ENCODE measurements at regions not wholly inside any gene's neighbourhood (a gene's known extent, or its start where the extent isn't known, plus 50 kb on each side); places are given as distances from the start of the nearest gene placed in this dataset.

GRCh38 chr13:82096256-82096655 is 1755.3 kb upstream of the SPRY2 start:
- CTCF ChIA-PET: interaction anchor here (0.7 kb wide), 1 partner anchor 54 kb away, joined by 3 read pairs; no protein-coding TSS in a partner anchor

More at GRCh38 chr13:82096256-82096655, 1755.3 kb upstream of the SPRY2 start:
- ChIA-PET SMC1A (ENCODE audit: uncharacterized antibody, unreplicated experiment) (no interaction called here), POLR2A (no interaction called here), RAD21 (ENCODE audit: unreplicated experiment) (no interaction called here)
- no peaks in the 10 kb centered on the region for H3K79me2 ChIP-seq (ENCODE audit: control insufficient read depth, insufficient read depth, low read length)
- no TSS peak for BruUV-seq (replicated peaks)
- intact Hi-C loops (cut with micrococcal nuclease; ENCODE audit: unreplicated experiment) (no loop called here), in situ Hi-C loops (cut with MboI) (no loop called here)
- no peaks in the 10 kb centered on the region for H3K36me3 ChIP-seq (ENCODE audit: control insufficient read depth in 2 of 2, insufficient read depth in 2 of 2, low read length in 1 of 2)
- H3K4me1 ChIP-seq (ENCODE audit: control insufficient read depth, insufficient read depth, low read length): no peaks in the 10 kb centered on the region
- H3K27me3 ChIP-seq (replicated peaks in 1 of 2; ENCODE audit: control insufficient read depth in 2 of 2, insufficient read depth in 2 of 2, low read length in 1 of 2): no peaks in the 10 kb centered on the region
- no peak overlapping the region for H3K9ac ChIP-seq (ENCODE audit: control insufficient read depth, insufficient read depth, low read length)
- no peak overlapping the region for H3K4me3 ChIP-seq
- no peak for ATAC-seq
- H3K4me2 ChIP-seq (ENCODE audit: control insufficient read depth, insufficient read depth): no peak overlapping the region
- H3K27ac ChIP-seq (ENCODE audit: control insufficient read depth, insufficient read depth): no peak overlapping the region
- no peaks in the 10 kb centered on the region for H4K20me1 ChIP-seq (ENCODE audit: control insufficient read depth, insufficient read depth)
- no peak for FAIRE-seq
- no peak overlapping the region for H2AFZ ChIP-seq (ENCODE audit: control insufficient read depth, low read depth, low read length)
- no peaks in the 10 kb centered on the region for H3K9me3 ChIP-seq (replicated peaks; ENCODE audit: control insufficient read depth, insufficient read depth, low read length)
- TF ChIP-seq RELA (IDR thresholded peaks at IDR 0.05; ENCODE audit: borderline replicate concordance, partially characterized antibody) (no peak), MXI1 (IDR thresholded peaks at IDR 0.05; ENCODE audit: low read depth, low read length) (no peak), ATF2 (IDR thresholded peaks at IDR 0.05; ENCODE audit: low read length) (no peak), TCF12 (IDR thresholded peaks at IDR 0.05; ENCODE audit: low read depth, low read length) (no peak), KAT2A (conservative IDR thresholded peaks at IDR 0.05; ENCODE audit: control insufficient read depth, low read depth, low read length) (no peak)
- TF ChIP-seq, protein P1, sequence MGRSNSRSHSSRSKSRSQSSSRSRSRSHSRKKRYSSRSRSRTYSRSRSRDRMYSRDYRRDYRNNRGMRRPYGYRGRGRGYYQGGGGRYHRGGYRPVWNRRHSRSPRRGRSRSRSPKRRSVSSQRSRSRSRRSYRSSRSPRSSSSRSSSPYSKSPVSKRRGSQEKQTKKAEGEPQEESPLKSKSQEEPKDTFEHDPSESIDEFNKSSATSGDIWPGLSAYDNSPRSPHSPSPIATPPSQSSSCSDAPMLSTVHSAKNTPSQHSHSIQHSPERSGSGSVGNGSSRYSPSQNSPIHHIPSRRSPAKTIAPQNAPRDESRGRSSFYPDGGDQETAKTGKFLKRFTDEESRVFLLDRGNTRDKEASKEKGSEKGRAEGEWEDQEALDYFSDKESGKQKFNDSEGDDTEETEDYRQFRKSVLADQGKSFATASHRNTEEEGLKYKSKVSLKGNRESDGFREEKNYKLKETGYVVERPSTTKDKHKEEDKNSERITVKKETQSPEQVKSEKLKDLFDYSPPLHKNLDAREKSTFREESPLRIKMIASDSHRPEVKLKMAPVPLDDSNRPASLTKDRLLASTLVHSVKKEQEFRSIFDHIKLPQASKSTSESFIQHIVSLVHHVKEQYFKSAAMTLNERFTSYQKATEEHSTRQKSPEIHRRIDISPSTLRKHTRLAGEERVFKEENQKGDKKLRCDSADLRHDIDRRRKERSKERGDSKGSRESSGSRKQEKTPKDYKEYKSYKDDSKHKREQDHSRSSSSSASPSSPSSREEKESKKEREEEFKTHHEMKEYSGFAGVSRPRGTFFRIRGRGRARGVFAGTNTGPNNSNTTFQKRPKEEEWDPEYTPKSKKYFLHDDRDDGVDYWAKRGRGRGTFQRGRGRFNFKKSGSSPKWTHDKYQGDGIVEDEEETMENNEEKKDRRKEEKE (IDR thresholded peaks at IDR 0.05): no peak
- 49% methylated on average over 5 of the region's 5 CpGs for WGBS (ENCODE audit: insufficient coverage, insufficient replicate concordance, low lambda C conversion rate, missing lambda C conversion rate)
- no peak for DNase-seq (ENCODE audit: low read depth, low spot score)

Data from GM12878 (cell line).